GM12892 (cell line): ENCODE measurements at regions not wholly inside any gene's neighbourhood (a gene's known extent, or its start where the extent isn't known, plus 50 kb on each side); places are given as distances from the start of the nearest gene placed in this dataset.

Source experiments
- POLR2A ChIP-seq: IDR thresholded peaks from 2 replicates; pipeline ENCODE4 v1.6.1; 2011; ENCODE audit warnings: low read depth, low read length, control low read depth
- POLR2AphosphoS5 ChIP-seq: IDR thresholded peaks from 2 replicates; pipeline ENCODE4 v1.6.1; 2011; ENCODE audit warnings: low read depth, low read length, control low read depth
- TAF1 ChIP-seq: IDR thresholded peaks from 2 replicates; pipeline ENCODE4 v1.6.1; 2011; ENCODE audit warnings: low read depth, mild to moderate bottlenecking, control low read depth, low read length, borderline replicate concordance

GRCh38 chr4:13313856-13314255 is 170.3 kb downstream of the RAB28 start:
- no peak for TF ChIP-seq POLR2A
- no peak for TF ChIP-seq TAF1
- TF ChIP-seq POLR2AphosphoS5: no peak
